ENCODE measurements at regions not wholly inside any gene's neighbourhood (a gene's known extent, or its start where the extent isn't known, plus 50 kb on each side); places are given as distances from the start of the nearest gene placed in this dataset.

GRCh38 chr13:76713280-76713679, 172.9 kb downstream of the KCTD12 start:
- Histone ChIP-seq H3K27me3 (ENCODE audit: low read depth) (no peaks in the 10 kb centered on the region), H3K27ac (replicated peaks) (no peak overlapping the region), H3K9me3 (replicated peaks) (no peaks in the 10 kb centered on the region), H3K36me3 (no peaks in the 10 kb centered on the region), H3K4me1 (peaks cover 26% of the 10 kb centered on the region), H3K4me3 (no peak overlapping the region)
- TF ChIP-seq, protein P1, sequence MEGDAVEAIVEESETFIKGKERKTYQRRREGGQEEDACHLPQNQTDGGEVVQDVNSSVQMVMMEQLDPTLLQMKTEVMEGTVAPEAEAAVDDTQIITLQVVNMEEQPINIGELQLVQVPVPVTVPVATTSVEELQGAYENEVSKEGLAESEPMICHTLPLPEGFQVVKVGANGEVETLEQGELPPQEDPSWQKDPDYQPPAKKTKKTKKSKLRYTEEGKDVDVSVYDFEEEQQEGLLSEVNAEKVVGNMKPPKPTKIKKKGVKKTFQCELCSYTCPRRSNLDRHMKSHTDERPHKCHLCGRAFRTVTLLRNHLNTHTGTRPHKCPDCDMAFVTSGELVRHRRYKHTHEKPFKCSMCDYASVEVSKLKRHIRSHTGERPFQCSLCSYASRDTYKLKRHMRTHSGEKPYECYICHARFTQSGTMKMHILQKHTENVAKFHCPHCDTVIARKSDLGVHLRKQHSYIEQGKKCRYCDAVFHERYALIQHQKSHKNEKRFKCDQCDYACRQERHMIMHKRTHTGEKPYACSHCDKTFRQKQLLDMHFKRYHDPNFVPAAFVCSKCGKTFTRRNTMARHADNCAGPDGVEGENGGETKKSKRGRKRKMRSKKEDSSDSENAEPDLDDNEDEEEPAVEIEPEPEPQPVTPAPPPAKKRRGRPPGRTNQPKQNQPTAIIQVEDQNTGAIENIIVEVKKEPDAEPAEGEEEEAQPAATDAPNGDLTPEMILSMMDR (IDR thresholded peaks at IDR 0.05; ENCODE audit: borderline replicate concordance): no peak
- DNase-seq: no peak
- intact Hi-C loops (cut with micrococcal nuclease): no loop called here

GRCh38 chr13:76711550-76712182, 174.5 kb downstream of the KCTD12 start:
- intact Hi-C loops (cut with micrococcal nuclease): no loop called here
- no peaks in the 10 kb centered on the region for H3K36me3 ChIP-seq
- H3K27ac ChIP-seq (replicated peaks): peak overlapping the region; percentile 74
- peaks cover 26% of the 10 kb centered on the region for H3K4me1 ChIP-seq
- TF ChIP-seq, protein P1 (IDR thresholded peaks at IDR 0.05; ENCODE audit: borderline replicate concordance): no peak
- H3K4me3 ChIP-seq: no peak overlapping the region
- H3K9me3 ChIP-seq (replicated peaks): no peaks in the 10 kb centered on the region
- H3K27me3 ChIP-seq (ENCODE audit: low read depth): no peaks in the 10 kb centered on the region
- DNase-seq: no peak

DNA sequence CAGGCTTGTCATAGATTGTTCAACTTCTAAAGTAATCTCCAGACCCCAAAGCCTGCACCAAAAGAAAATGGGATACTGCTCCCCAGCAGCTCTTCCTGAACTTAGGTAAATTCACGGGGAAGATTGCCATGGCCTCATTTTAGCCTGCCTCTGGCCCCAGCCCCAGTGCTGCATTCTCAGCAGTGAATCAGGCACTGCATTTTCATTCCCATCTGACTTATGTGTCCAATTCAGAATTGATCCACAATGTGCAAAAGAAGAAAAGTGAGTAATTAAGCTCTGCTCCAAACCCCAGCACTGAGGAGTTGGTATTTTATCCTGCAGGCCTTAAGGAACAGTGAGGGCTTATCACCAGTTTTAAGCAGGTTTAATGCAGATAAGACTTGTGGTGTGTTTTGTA, 176.4 kb downstream of the KCTD12 start:
- no peak overlapping the region for H3K4me3 ChIP-seq
- no peaks in the 10 kb centered on the region for H3K36me3 ChIP-seq
- intact Hi-C loops (cut with micrococcal nuclease): no loop called here
- H3K27me3 ChIP-seq (ENCODE audit: low read depth): no peaks in the 10 kb centered on the region
- H3K4me1 ChIP-seq: peaks cover 26% of the 10 kb centered on the region
- H3K9me3 ChIP-seq (replicated peaks): no peaks in the 10 kb centered on the region
- peak overlapping the region; percentile 74 for H3K27ac ChIP-seq (replicated peaks)
- DNase-seq: no peak
- TF ChIP-seq, protein P1 (IDR thresholded peaks at IDR 0.05; ENCODE audit: borderline replicate concordance): no peak

DNA sequence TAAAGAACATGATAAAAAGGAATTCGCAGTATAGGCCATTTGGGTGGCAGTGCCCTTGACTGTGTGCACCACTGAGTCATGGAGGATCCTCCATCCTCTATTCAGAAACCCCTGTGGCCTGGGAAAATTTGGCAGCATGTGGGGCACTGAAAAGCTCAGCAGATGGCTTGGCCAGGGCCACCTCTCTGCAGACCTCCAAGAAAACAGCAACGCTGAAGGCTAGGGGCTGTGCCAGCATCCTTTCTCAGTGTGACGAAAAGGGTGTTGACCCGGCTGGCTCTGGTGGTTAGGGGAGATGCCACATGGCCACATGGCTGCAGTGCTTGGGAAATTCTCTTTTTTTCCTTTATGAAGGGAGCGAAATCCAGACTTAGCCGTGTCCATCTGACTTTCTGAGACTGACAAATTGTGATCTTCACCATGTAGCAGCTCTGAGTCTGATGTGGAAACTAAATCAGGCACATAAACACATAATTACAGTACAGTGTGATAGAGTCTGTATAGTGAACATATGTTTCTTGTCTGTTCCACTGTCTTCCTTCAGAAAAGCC, 178.0 kb downstream of the KCTD12 start:
- peaks cover 26% of the 10 kb centered on the region for H3K4me1 ChIP-seq
- TF ChIP-seq, protein P1 (IDR thresholded peaks at IDR 0.05; ENCODE audit: borderline replicate concordance): no peak
- H3K4me3 ChIP-seq: no peak overlapping the region
- H3K27me3 ChIP-seq (ENCODE audit: low read depth): no peaks in the 10 kb centered on the region
- no peak overlapping the region for H3K27ac ChIP-seq (replicated peaks)
- H3K36me3 ChIP-seq: no peaks in the 10 kb centered on the region
- intact Hi-C loops (cut with micrococcal nuclease): no loop called here
- H3K9me3 ChIP-seq (replicated peaks): no peaks in the 10 kb centered on the region
- DNase-seq: peak; percentile 18

DNA sequence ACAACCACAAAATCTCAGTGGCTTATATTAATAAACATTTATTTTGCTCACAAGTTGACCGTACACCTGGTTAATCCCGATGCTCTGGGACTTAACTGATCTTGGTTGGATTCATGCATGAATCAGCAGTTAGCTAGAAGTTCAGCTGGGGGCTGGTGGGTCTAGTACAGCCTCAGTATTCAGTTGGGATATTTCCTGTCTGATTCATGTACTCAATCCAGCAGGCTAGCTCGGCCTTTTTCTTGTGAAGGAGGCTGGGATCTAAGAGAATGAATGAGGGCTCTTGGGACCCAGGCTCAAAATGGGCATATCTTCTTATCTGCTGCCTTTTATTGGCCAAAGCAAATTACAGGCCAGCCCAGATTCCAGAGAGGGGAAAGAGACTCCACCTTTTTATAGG, 178.8 kb downstream of the KCTD12 start:
- Histone ChIP-seq H3K36me3 (no peaks in the 10 kb centered on the region), H3K27me3 (ENCODE audit: low read depth) (peaks cover under 1% of the 10 kb centered on the region), H3K4me1 (peaks cover 23% of the 10 kb centered on the region), H3K27ac (replicated peaks) (no peak overlapping the region), H3K4me3 (no peak overlapping the region), H3K9me3 (replicated peaks) (no peaks in the 10 kb centered on the region)
- TF ChIP-seq, protein P1 (IDR thresholded peaks at IDR 0.05; ENCODE audit: borderline replicate concordance): no peak
- no peak for DNase-seq
- intact Hi-C loops (cut with micrococcal nuclease): no loop called here

All from left ventricle myocardium inferior (tissue), 1 donor.